ENCODE measurements at regions not wholly inside any gene's neighbourhood (a gene's known extent, or its start where the extent isn't known, plus 50 kb on each side); places are given as distances from the start of the nearest gene placed in this dataset.

DNA sequence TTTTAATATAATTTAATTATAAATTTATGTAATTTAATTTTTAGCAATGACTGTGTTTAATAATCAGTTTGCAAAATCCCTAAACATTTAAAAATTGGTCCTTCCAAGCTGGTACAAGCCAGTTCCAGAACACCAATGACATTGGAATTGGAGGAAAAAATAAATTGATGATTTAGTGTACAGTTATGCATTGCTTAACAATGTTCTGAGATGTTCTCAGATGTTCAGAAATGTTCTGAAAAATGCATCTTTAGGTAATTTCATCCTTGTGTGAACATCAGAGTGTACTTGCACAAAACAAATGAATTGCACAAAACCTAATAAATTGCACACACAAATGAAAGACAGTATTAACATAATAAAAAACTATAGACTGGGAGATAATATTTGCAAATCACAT, 95.2 kb downstream of the TRIB2 start:
- H4K20me1 ChIP-seq (ENCODE audit: insufficient read depth, low read length): no peaks in the 10 kb centered on the region
- ATAC-seq: no peak
- TF ChIP-seq, protein P1, sequence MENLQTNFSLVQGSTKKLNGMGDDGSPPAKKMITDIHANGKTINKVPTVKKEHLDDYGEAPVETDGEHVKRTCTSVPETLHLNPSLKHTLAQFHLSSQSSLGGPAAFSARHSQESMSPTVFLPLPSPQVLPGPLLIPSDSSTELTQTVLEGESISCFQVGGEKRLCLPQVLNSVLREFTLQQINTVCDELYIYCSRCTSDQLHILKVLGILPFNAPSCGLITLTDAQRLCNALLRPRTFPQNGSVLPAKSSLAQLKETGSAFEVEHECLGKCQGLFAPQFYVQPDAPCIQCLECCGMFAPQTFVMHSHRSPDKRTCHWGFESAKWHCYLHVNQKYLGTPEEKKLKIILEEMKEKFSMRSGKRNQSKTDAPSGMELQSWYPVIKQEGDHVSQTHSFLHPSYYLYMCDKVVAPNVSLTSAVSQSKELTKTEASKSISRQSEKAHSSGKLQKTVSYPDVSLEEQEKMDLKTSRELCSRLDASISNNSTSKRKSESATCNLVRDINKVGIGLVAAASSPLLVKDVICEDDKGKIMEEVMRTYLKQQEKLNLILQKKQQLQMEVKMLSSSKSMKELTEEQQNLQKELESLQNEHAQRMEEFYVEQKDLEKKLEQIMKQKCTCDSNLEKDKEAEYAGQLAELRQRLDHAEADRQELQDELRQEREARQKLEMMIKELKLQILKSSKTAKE (CRISPR knock-in tag; IDR thresholded peaks at IDR 0.05; ENCODE audit: borderline replicate concordance): no peak
- TF ChIP-seq ZNF83 (CRISPR knock-in tag; IDR thresholded peaks at IDR 0.05; ENCODE audit: borderline replicate concordance) (no peak), ZFP36L1 (CRISPR knock-in tag; IDR thresholded peaks at IDR 0.05) (no peak), ZMAT3 (CRISPR knock-in tag; conservative IDR thresholded peaks at IDR 0.05) (no peak), KLF11 (CRISPR knock-in tag; IDR thresholded peaks at IDR 0.05) (no peak), ZNF382 (CRISPR knock-in tag; IDR thresholded peaks at IDR 0.05; ENCODE audit: borderline replicate concordance) (no peak), TEAD2 (CRISPR knock-in tag; IDR thresholded peaks at IDR 0.05) (no peak), IKZF1 (IDR thresholded peaks at IDR 0.05) (no peak), ZNF619 (CRISPR knock-in tag; IDR thresholded peaks at IDR 0.05) (no peak)
- TF ChIP-seq, protein P2, sequence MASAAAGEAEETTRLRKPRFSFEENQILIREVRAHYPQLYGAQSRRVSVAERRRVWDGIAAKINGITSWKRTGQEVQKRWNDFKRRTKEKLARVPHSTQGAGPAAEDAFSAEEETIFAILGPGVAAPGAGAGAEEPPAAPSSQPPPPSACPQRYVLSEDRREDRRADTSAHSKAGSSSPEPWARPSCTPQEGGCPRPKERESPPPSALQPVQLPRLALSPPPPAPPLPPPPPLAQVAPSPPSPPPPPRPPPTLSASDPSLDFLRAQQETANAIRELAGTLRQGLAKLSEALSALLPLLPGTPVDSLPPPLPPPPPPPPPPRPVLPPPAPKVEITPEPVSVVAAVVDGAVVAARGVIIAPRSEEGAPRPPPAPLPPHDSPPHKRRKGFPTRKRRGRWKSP (CRISPR knock-in tag; IDR thresholded peaks at IDR 0.05): no peak

More for the DNA sequence above, 95.2 kb downstream of the TRIB2 start:
- H3K27ac ChIP-seq (ENCODE audit: extremely low read length, insufficient read depth, low read length): no peak overlapping the region
- peaks cover under 1% of the 10 kb centered on the region for H3K9me3 ChIP-seq (ENCODE audit: low read length)
- ChIA-PET POLR2A (no interaction called here), CTCF (ENCODE audit: low intra/inter-chr PET ratio, low total read pairs) (no interaction called here)
- no peak overlapping the region for H3K9ac ChIP-seq (ENCODE audit: insufficient read depth, low read depth, low read length)
- FAIRE-seq (no peak), DNase-seq (ENCODE audit: low spot score) (no peak)
- H3K27me3 ChIP-seq (ENCODE audit: control insufficient read depth in 1 of 2, insufficient read depth in 2 of 2, low read length in 2 of 2): no peaks in the 10 kb centered on the region
- intact Hi-C loops (cut with micrococcal nuclease; ENCODE audit: unreplicated experiment): no loop called here
- no peak overlapping the region for H3K4me3 ChIP-seq (replicated peaks in 1 of 3; ENCODE audit: insufficient read depth in 1 of 3, low read depth in 2 of 3, low read length in 3 of 3)
- no peaks in the 10 kb centered on the region for H3K36me3 ChIP-seq (replicated peaks in 1 of 2; ENCODE audit: control insufficient read depth in 1 of 2, insufficient read depth in 2 of 2, low read length in 2 of 2)
- no peak overlapping the region for H2AFZ ChIP-seq (ENCODE audit: low read length)
- H3K4me2 ChIP-seq (ENCODE audit: low read depth, low read length): no peak overlapping the region
- no TSS peak for BruUV-seq (replicated peaks)
- no peaks in the 10 kb centered on the region for H3K4me1 ChIP-seq (ENCODE audit: insufficient read depth, low read length)
- no peaks in the 10 kb centered on the region for H3K79me2 ChIP-seq (ENCODE audit: insufficient read depth, low read length)
- in situ Hi-C loops (cut with HindIII; ENCODE audit: extremely low pct_ligation_motif_present, low pct_unique_long_range_greater_than_20kb): no loop called here

All from HepG2 (cell line).